Effector CD8-positive, alpha-beta T cell (primary cell): ENCODE measurements at regions not wholly inside any gene's neighbourhood (a gene's known extent, or its start where the extent isn't known, plus 50 kb on each side); places are given as distances from the start of the nearest gene placed in this dataset.

Source experiments
- DNase-seq: peaks from one replicate; lab custom pipeline; 2025; lab: John Stamatoyannopoulos, UW

DNA sequence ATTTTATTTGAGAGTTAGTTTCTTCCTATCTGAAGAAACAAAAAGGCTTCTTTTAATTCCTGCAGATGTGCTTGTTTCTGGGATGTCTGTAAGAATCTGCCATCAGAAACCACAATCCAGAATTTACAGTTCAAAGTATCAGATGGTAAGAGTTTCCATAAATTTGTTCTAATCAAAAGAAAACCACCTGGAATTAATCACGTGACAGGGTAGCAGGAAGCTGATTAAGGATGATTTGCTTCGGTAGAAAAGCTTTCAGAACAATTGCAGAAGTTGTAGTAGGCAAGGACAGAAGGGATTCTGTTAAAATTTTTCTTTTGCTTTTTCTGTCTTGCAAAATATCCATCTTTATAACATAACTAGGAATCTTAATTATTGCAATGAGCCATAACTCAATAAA lies 1975.1 kb upstream of the AGA start:
- no peak for DNase-seq

DNA sequence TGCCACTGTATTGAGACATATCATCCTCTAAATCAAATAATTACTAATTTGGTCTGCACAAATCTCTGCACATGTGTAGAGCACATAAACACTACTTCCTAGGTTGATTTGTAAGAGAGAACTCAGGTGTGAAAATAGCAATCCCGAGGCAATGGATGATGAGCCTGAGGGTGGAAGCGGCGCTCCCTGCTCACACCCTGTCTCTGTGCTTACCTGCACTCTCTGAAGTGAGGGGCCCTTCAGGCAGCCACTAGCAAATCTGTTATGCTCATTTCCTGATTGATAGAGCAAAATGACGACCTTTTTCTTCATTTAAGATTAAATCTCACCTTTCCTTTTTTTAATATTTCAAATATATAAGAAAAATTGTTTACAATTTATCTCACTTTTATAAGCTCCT lies 1995.7 kb upstream of the AGA start:
- no peak for DNase-seq

DNA sequence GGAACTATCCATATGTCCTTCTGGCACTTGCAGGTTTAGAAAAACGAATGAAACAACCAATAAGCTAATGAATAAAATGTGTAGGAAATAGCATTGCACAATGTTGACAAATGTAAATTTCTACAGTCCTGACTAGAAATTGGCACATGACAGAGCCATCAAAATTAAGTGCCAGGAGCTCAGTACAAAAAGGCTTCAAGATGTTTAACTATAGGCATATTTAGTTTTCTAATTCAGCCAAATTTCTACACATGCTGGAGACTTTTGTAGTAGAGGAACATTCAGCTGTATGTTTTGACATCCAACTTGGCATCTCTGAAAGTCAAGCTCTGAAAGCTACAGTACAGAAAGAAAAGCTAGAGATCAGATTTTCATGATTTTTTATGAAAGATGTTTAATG lies 1999.4 kb upstream of the AGA start:
- no peak for DNase-seq

DNA sequence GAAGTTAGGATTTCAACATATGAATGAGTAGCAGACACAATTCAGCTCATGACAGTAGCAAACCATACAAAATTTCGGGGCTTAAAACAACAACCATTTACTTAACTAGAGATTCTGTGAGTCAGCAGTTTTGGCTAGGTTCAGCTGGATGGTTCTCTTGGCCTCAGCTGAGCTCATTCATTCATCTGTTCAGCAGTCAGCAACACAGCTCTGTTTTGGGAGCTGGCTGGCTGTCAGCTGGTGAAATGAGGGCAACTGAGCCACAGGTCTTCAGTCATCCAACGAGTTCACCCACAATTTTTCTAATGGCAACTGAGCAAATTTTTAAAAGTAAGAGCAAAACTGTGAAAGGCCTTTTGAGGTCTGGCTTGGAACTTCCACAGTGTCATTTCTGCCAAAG lies 2005.1 kb upstream of the AGA start:
- DNase-seq = no peak

DNA sequence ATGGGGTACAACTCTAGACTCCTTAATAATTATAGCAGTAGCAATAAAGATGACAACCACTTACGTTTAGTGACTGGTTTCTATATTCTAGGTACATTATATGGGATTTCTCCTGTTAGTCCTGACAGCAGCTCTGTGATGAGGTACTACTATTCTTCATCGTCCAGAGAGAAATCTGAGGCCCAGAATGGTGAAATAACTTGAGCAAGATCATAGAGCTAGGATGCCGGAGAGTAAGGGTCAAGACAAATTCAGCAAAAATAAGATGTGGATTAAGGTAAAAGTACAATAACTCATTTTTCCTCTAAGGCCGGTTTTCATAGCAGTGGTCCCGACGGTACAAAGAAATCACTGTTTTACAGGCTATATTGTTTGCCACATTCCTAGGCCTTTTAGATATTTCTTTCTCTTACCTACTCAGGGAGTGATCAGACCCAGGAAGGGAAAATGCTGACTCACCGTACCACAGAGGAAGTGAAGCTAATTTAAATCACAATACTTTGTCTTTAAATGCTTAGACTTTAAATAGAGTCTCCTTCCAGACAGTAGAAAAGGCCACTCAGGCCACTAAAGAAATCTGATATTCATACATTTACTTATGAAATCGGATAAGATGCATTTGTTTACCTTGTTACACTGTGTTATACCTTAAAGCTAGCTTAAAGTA lies 2023.0 kb upstream of the AGA start:
- DNase-seq = no peak

DNA sequence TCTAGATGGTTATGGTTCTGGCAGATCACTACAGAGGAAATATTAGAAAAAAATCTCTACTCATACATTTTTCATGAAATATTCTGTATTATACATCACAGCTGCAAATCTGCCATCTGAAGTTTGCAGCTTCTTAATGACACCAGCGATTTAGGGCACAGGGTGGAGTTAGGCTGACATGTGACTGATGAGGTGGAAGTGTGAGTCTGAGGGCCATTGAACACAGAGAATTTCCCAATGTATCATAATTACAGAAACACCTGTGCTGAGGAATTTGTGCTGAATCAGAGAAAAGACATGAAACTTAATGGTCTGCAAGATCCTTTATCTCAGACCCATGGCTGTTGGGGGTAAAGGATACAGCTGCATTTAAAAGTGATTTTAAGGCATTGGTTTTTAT lies 2025.6 kb upstream of the AGA start:
- no peak for DNase-seq

DNA sequence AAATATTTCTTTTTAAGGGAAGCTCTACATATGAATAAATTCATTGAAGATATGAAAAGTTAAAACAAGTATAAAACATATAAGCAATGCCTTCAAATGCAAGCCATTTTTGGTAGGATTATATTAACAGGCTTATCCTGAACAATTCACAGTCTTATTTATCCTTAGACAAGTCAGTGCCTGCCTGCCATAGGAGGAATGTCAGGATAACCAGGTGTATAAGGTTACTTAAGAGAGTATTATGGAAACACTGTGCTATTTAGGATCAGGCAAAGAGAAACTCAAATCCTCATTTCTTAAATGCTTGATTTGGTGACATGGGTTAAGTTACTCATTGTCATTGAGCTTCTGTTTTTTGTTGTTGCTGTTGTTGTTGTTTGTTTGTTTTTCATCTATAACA lies 2029.9 kb upstream of the AGA start:
- no peak for DNase-seq

DNA sequence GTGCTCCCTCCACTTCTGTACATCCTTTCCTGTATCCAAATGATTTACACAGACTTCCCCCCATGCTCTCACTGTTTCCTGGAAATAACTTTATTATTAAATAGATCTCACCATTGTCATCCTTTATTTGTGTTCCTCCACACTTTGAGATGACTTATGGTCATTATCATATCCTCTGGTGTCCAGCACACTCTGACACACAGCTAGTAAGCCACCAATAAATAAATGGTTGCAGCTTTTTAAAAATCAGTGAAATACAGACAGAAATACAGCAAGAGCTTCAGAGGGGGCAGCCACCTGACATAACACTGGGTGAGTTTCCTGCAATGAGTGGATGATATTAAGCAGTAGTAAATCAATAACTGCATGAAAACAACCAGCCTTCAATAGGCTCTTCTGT lies 2036.4 kb upstream of the AGA start:
- DNase-seq = no peak

DNA sequence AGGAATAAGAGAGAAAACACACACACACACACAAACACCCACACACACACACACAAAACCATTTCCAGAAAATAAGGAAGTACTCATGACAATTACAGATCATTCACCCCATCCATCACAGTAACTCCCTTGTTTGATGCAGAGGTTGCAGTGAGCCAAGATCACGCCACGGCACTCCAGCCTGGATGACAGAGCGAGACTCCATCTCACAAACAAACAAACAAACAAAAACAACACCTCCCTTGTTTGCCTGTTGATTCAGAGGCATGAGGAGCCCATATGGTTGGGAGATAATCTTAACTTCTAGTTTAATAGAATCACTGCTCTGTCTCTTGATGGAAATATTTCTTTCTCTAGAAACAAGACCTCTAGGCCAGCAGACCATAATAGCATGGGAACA lies 2043.5 kb upstream of the AGA start:
- DNase-seq = no peak

DNA sequence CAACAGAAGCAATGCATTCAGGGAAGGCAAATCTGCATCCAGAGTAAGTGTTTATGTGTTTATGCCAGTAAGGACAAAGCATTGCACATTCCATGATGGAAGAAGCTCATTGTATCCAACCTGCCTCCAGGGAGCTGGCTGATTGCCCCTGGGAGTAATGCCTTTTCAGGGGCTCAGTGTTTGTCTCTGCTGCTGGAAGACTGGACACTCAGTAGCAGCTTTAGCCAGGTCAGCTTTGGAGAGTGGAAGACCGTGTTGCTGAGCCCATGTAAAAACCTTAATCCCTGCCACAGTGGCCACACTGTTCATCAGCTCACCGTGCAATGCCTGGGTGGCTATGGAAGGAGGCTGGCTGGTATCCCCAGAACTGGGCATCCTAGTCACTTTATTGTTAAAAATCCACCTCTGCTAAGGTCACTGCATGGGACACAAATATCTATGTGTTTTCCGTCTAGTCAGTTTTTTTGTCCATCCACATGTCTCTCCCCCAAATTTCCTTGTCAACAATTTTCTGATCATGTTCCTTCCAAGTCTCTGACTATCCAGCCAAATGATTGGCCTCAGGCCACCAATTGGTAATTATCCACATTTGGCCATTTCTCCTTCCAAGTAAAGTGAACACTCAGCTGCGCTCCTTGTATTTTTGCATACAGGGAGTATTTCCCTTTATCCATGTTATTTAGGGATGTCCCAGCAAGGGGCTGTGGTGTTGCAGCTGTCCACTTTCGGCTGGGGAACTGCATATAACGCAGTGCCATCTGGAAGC lies 2044.5 kb upstream of the AGA start:
- no peak for DNase-seq

DNA sequence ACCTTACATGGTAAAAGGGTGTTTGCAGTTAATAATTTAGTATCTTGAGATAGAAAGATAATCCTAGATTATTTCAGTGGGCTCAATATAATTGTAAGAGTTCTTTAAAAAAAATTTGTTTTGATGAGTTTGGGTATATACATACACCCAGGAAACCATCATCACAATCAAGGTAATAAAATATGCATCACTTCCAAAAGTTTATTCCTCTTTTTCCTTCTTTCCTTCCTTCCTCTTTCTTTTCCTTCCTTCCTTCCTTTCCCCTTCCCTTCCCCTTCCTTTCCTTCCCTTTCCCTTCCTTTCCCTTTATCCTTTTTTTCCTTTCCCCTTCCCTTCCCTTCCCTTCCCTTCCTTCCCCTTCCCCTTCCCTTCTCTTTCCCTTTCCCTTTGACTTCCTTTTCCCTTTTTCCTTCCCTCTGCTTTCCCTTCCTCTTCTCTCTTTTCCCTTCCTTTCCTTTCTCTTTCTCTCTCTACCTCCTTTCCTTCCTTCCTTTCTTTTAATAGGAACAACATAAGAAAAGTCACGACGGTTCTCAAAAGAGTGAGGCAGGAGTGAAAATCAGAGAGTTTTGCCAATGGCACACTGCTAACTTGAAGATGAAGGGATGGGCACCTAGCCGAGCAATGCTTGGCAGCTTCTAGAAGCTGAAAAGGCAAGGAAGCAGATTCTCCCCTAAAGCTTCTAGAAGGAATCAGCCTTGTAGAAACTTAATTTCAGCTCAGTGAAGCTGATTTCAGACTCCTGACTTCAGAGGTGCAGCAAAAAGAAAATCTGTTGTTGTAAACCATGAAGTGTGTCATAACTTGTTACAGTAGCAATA lies 2050.2 kb upstream of the AGA start:
- no peak for DNase-seq

DNA sequence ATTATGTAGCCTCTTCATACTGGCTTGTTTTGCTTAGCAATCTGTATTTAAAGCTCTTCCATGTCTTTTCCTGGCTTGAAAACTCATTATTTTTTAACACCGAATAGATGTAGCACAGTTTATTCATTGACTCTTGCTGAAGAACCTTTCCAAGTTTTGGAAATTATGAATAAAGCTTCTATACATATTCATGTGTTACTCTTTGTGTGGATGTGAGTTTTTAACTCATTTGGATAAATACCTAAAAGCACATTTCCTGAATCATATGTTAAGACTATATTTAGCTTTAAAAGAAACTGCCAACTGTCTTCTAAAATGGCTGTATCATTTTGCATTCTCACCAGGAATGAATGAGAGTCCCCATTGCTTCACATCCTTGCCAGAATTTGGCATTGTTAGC lies 2061.7 kb upstream of the AGA start:
- no peak for DNase-seq

DNA sequence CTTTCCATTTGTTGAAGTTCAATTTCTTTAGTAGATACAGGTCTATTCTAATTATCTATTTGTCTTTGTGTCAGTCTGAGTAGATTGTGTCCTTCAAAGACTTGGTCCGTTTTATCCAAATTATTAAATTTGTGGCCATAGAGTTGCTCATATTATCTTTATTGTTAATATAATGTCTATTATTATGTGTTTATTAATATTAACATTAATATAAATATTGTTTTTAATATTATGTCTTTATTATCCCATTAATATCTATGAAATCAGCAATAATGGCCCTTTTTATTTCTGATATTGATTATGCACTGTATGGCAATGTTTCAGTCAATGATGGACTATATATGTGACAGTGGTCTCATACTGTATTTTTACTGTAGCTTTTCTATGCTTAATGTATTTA lies 2067.3 kb upstream of the AGA start:
- no peak for DNase-seq

DNA sequence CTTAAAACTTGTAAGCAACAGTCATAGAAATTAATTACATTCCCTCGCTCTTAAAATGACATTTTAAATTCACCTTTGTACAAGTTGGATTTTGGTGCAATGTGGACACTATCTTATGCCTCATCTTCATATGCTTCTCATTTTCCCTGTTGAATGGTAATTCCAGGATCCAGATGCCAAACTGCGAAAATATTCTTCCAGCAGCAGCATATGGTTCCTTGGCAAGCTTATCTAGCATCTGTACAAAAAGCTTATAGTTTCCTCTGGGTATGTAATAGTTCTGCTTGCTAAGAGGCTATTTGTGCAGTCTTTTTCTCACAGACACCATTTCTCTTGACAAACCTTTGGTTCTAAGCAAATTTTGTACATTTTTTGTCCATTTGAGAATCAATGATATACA lies 2079.7 kb upstream of the AGA start:
- DNase-seq = no peak

DNA sequence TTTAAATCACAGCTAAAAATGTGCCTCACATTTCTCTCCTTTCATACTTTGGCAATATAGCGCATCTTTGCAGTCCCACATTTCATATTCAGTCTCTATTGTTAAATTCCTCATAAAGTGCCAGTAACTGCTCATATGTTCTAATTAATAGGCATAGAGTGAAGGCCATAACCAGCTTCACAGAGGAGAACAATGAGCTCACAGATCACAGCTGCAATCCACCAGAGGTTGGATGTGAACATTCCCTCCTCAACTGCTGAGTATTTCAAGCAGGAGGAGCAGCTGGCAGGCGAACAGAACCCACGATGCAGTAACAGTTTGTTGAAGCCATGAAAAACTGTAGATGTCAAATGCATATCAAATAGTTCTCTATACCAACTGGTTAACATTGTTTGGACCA lies 2088.7 kb upstream of the AGA start:
- no peak for DNase-seq

DNA sequence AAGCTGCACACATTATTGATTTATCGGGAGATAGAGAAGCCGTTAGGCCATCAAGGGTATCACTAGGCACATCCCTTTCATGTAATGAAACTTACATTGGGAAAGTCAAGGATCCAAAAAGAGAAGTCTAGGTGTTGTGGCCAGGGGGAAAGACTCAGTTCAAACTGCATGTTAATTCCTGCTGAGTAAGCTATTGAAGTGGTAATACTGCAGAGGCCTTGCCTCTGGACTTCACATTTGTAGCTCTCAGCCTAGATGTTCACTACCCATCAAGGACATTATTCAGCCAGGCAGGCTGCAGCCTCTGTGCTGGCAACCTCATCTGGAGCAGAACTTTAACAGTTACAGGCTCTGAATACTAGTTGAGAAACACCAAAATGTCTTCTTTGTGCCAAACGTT lies 2094.5 kb upstream of the AGA start:
- no peak for DNase-seq

DNA sequence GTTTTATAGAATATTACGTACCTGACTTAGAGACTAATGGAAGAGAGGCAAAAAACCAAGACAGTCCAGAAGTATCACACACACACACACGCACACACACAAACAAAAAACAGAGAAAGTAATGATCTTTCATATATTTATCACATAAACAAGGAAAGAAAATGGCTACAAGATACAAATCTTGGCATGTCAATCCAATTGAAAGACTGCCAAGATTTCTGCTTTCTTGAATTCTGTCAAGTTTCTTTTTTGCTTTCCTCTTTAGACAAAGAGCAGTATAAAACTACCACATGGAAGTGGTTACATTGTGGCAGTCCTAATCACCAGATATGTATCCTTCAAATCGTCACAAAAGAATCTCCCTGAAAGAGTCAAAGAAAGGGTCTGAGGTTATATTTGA lies 2097.4 kb upstream of the AGA start:
- no peak for DNase-seq

DNA sequence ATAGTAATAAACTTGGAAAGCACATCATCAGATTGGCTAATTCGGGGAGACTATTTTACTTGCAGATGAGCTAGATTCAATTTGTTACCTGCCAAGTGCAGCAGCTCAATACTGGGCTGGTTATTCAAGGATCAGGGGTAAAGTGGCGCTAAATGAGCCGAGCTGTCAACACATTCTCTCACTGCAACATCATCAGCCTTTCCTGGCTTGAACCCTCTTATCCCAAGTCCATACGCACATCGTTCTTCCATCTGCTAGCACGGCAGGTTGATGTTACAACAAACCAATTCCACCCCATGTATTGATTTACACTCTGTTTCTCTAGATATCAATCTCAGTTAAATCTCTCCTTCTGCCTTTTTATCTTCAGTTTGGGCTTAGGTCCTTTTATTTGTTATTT lies 2101.5 kb upstream of the AGA start:
- no peak for DNase-seq

DNA sequence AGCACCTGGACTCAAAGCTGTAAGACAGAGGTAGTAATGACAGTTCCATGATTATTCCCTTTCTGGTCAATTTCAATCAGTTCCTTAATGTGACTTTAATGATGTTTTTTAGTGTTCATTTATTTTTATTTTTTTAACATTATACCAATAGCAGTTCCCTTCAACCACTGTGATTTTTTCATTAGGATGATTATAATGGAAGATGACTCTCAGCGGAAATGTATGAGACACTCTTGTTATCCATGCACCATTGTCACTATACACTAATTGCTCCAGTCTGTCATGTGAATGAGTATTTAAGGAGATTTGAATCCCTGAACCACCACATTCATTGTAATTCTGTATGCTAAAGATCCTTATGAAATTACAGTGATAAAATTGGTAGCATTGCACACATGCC lies 2102.3 kb upstream of the AGA start:
- no peak for DNase-seq

DNA sequence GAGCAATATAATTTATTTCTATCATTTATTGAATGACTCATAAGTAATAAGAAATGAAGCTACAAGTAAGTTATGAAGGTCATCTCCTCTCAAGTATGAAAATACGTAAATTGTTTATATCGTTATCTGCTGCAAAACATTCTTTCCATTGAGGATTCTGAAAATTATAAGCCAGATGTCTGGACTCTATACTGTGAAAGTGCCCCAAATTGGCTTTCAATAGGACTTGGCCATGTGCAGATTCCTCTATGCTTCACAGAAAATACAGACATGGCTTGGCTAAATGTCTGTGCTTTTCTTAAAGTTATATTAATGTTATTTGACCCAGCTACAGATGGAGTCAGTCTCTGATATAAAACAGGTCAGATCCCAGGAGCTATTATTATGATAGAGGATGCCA lies 2109.9 kb upstream of the AGA start:
- no peak for DNase-seq

DNA sequence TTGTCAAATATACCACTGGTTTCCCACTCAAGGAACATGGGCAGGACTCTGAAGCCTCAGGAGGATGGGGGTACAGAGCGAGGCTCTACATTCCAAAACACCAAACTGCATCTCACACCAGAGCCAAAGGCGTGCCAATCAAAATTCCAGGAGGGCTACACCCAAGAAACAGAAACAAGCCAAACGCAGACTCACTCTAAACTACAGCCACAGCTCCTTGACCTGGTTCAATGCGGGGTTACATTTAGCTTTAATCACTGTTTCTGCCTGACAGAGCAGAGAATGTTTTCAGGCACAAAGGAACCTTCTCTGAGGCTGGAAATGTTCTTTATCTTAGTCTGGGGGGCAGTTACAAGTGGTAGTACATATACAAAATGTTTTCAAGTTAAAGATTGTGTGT lies 2121.5 kb upstream of the AGA start:
- no peak for DNase-seq

DNA sequence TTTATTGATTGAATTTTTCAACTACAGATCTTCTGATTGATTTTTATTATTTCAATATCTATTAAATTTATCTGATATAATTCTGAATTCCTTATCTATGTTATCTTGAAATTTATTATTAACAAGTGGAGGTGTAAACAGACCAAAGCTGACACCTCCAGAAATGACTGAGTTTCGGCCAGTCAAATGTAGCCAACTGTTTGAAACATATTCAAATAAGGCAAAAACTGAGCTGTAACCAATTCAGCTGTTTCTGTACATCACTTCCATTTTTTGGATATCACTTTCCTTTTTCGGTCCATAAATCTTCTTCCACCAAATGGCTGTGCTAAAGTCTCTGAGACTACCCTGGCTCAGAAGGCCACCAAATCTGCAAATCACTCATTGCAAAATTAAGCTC lies 2127.3 kb upstream of the AGA start:
- DNase-seq = no peak
